ENCODE measurements at regions not wholly inside any gene's neighbourhood (a gene's known extent, or its start where the extent isn't known, plus 50 kb on each side); places are given as distances from the start of the nearest gene placed in this dataset. TPM values are rescaled to one million over a fixed set of nuclear protein-coding genes. Genes with fewer than 3 reads are reported as not detected.
A peak's percentile ranks its signal among the peaks of the same experiment; 100 is the strongest.

DNA sequence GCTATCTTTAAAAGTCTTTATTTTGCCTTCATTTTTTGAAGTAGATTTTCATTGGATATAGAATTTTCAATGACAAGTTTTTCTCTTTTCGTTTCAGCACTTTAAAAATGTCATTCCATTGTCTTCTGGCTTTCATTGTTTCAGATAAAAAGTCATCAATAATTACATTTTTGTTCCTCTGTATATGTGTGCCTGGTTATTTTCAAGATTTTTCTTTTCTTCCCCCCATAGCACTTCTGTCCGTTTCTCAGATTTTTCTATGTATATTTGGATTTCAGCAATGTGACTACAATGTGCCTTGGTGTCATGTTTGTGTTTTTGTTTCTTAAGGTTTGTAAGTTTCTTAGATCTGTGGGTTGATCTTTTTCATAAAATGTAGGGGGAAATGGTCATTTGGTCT lies 66.3 kb upstream of the HSD17B12 start:
- Histone ChIP-seq H3K4me3 (ENCODE audit: low read length) (no peak overlapping the region), H3K36me3 (ENCODE audit: control insufficient read depth, insufficient read depth, low read length) (no peaks in the 10 kb centered on the region), H3K9ac (ENCODE audit: extremely low read depth, low read length, poor library complexity, severe bottlenecking) (no peak overlapping the region), H3K4me1 (ENCODE audit: control insufficient read depth, insufficient read depth, low read length) (no peaks in the 10 kb centered on the region), H3K27me3 (ENCODE audit: control insufficient read depth, insufficient read depth, low read length, poor library complexity, severe bottlenecking) (peaks cover 5% of the 10 kb centered on the region), H3K9me3 (ENCODE audit: control insufficient read depth, low read length) (peaks cover 6% of the 10 kb centered on the region), H3K27ac (ENCODE audit: low read depth, low read length) (no peak overlapping the region)
- H3K27me3 Mint-ChIP-seq (ENCODE audit: insufficient read depth): peaks cover 20% of the 10 kb centered on the region
- peaks cover 15% of the 10 kb centered on the region for H3K9me3 Mint-ChIP-seq
- DNase-seq: no peak
- WGBS, 2 experiments (ENCODE audit: insufficient coverage in 1 of 2, insufficient read length in 1 of 2): 66% methylated on average over 2 of the region's 2 CpGs; no CpG with 5 or more reads in 1 of the 2 experiments
- H3K36me3 Mint-ChIP-seq (ENCODE audit: low read depth): no peaks in the 10 kb centered on the region
- TF ChIP-seq, protein P1, sequence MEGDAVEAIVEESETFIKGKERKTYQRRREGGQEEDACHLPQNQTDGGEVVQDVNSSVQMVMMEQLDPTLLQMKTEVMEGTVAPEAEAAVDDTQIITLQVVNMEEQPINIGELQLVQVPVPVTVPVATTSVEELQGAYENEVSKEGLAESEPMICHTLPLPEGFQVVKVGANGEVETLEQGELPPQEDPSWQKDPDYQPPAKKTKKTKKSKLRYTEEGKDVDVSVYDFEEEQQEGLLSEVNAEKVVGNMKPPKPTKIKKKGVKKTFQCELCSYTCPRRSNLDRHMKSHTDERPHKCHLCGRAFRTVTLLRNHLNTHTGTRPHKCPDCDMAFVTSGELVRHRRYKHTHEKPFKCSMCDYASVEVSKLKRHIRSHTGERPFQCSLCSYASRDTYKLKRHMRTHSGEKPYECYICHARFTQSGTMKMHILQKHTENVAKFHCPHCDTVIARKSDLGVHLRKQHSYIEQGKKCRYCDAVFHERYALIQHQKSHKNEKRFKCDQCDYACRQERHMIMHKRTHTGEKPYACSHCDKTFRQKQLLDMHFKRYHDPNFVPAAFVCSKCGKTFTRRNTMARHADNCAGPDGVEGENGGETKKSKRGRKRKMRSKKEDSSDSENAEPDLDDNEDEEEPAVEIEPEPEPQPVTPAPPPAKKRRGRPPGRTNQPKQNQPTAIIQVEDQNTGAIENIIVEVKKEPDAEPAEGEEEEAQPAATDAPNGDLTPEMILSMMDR (conservative IDR thresholded peaks at IDR 0.05): no peak
- no peak overlapping the region for H3K27ac Mint-ChIP-seq
- no peaks in the 10 kb centered on the region for H3K4me1 Mint-ChIP-seq
- H3K4me3 Mint-ChIP-seq: no peak overlapping the region

DNA sequence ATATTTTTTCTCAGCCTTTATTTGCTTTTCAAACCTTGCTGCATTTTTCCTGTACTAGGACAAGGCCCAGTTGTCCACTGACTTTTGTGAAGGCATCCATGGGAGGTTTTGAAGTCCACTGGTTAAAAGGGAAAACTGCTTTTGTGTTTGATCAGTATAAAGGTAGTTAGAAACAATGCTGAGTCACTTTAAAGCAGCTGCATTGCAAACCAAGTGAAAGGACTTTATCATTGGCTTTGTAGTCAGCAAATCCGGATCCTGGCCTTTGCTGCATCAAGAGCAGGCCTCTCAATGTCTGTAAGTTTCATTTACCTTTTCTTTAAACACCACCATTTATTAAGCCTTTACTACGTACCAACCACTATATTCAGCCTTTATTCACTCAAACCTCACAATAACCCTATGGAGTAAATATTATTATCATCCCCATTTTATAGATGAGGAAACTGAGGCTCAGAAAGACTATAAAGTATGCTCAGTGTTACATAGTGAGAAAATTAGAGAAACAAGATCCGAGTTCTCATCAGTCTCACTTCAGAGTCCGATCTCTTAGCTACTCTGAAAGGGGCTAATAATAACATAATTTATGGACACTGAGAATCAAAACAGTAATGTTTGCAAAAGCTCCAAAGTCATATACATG lies 60.6 kb upstream of the HSD17B12 start:
- no peak overlapping the region for H3K27ac Mint-ChIP-seq
- no peak overlapping the region for H3K27ac ChIP-seq (ENCODE audit: low read depth, low read length)
- no peaks in the 10 kb centered on the region for H3K4me1 ChIP-seq (ENCODE audit: control insufficient read depth, insufficient read depth, low read length)
- H3K36me3 Mint-ChIP-seq (ENCODE audit: low read depth): no peaks in the 10 kb centered on the region
- no peak for DNase-seq
- peaks cover 4% of the 10 kb centered on the region for H3K27me3 ChIP-seq (ENCODE audit: control insufficient read depth, insufficient read depth, low read length, poor library complexity, severe bottlenecking)
- H3K36me3 ChIP-seq (ENCODE audit: control insufficient read depth, insufficient read depth, low read length): no peaks in the 10 kb centered on the region
- H3K4me1 Mint-ChIP-seq: no peaks in the 10 kb centered on the region
- no peak overlapping the region for H3K9ac ChIP-seq (ENCODE audit: extremely low read depth, low read length, poor library complexity, severe bottlenecking)
- peaks cover 4% of the 10 kb centered on the region for H3K9me3 Mint-ChIP-seq
- 89 to 92% methylated on average over 2 to 4 of the region's 4 CpGs for WGBS, 2 experiments (ENCODE audit: insufficient coverage in 1 of 2, insufficient read length in 1 of 2)
- peaks cover 9% of the 10 kb centered on the region for H3K27me3 Mint-ChIP-seq (ENCODE audit: insufficient read depth)
- H3K4me3 Mint-ChIP-seq: no peak overlapping the region
- TF ChIP-seq, protein P1 (conservative IDR thresholded peaks at IDR 0.05): no peak
- H3K9me3 ChIP-seq (ENCODE audit: control insufficient read depth, low read length): peaks cover 6% of the 10 kb centered on the region
- H3K4me3 ChIP-seq (ENCODE audit: low read length): no peak overlapping the region

DNA sequence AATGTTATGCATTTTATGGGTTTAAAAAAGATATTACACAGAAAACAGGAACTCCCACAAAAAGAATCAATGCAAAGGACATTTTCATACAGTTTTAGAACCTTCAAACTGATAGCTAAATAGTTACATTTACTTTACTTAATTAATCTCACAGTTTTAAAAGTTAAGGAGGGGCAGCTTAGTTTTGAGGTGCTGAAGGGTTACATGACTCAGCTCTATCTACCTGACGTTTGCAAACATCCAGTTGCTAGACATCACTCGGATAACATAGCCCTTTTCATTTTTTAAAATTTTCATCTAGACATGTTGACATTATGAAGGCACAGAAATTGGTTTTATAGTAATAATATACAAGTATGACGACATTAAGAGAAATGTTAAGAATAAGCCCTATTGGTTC lies 53.7 kb upstream of the HSD17B12 start:
- H3K4me1 ChIP-seq (ENCODE audit: control insufficient read depth, insufficient read depth, low read length): no peaks in the 10 kb centered on the region
- H3K36me3 Mint-ChIP-seq (ENCODE audit: low read depth): no peaks in the 10 kb centered on the region
- no peak overlapping the region for H3K9ac ChIP-seq (ENCODE audit: extremely low read depth, low read length, poor library complexity, severe bottlenecking)
- H3K4me3 ChIP-seq (ENCODE audit: low read length): no peak overlapping the region
- H3K27ac ChIP-seq (ENCODE audit: low read depth, low read length): no peak overlapping the region
- no peak overlapping the region for H3K4me3 Mint-ChIP-seq
- TF ChIP-seq, protein P1 (conservative IDR thresholded peaks at IDR 0.05): no peak
- no peak for DNase-seq
- H3K27me3 Mint-ChIP-seq (ENCODE audit: insufficient read depth): peaks cover 23% of the 10 kb centered on the region
- peaks cover 14% of the 10 kb centered on the region for H3K27me3 ChIP-seq (ENCODE audit: control insufficient read depth, insufficient read depth, low read length, poor library complexity, severe bottlenecking)
- no peak overlapping the region for H3K27ac Mint-ChIP-seq
- no peaks in the 10 kb centered on the region for H3K9me3 ChIP-seq (ENCODE audit: control insufficient read depth, low read length)
- H3K4me1 Mint-ChIP-seq: no peaks in the 10 kb centered on the region
- 89% methylated on average over 2 of the region's 3 CpGs; no CpG with 5 or more reads in 1 of the 2 experiments for WGBS, 2 experiments (ENCODE audit: insufficient coverage in 1 of 2, insufficient read length in 1 of 2)
- no peaks in the 10 kb centered on the region for H3K9me3 Mint-ChIP-seq
- no peaks in the 10 kb centered on the region for H3K36me3 ChIP-seq (ENCODE audit: control insufficient read depth, insufficient read depth, low read length)

Small RNA genes lying in the stretch of these regions (microRNA-seq; reads per million reads assigned to microRNA genes)
- 2.2 reads per million, percentile 13 among the genes with 10 or more reads in this experiment for gene MIR129-2 (ENCODE audit: borderline microRNAs expressed)
- gene MIR670 (ENCODE audit: borderline microRNAs expressed): not detected

Measured in endodermal cell (in vitro differentiated cells).